C4-2B (cell line): ENCODE measurements at regions not wholly inside any gene's neighbourhood (a gene's known extent, or its start where the extent isn't known, plus 50 kb on each side); places are given as distances from the start of the nearest gene placed in this dataset.

Experiments used
- CTCF ChIP-seq: fragments of 450-650 bp; conservative IDR thresholded peaks from 2 replicates; pipeline ENCODE4 v1.5.1; 2017; ENCODE audit warnings: mild to moderate bottlenecking
- ZFX ChIP-seq: fragments of 450-650 bp; IDR thresholded peaks from 2 replicates; pipeline ENCODE4 v1.6.1; 2017

- TF ChIP-seq CTCF (no peak), ZFX (no peak)
These were observed 424.6 kb downstream of the BUD13 start for GRCh38 chr11:116348226-116348625.
